NCI-H2107 treated with DMSO at 0.1 percent for 48 hours (cell line): ENCODE measurements at regions not wholly inside any gene's neighbourhood (a gene's known extent, or its start where the extent isn't known, plus 50 kb on each side); places are given as distances from the start of the nearest gene placed in this dataset.

Source experiments
- DNase-seq: peaks from one replicate; lab custom pipeline; 2025; ENCODE audit not compliant: unreplicated experiment; lab: John Stamatoyannopoulos, UW

- no peak for DNase-seq
Observed at GRCh38 chr5:133882389-133882695, 86.1 kb downstream of the C5orf15 start.

DNA sequence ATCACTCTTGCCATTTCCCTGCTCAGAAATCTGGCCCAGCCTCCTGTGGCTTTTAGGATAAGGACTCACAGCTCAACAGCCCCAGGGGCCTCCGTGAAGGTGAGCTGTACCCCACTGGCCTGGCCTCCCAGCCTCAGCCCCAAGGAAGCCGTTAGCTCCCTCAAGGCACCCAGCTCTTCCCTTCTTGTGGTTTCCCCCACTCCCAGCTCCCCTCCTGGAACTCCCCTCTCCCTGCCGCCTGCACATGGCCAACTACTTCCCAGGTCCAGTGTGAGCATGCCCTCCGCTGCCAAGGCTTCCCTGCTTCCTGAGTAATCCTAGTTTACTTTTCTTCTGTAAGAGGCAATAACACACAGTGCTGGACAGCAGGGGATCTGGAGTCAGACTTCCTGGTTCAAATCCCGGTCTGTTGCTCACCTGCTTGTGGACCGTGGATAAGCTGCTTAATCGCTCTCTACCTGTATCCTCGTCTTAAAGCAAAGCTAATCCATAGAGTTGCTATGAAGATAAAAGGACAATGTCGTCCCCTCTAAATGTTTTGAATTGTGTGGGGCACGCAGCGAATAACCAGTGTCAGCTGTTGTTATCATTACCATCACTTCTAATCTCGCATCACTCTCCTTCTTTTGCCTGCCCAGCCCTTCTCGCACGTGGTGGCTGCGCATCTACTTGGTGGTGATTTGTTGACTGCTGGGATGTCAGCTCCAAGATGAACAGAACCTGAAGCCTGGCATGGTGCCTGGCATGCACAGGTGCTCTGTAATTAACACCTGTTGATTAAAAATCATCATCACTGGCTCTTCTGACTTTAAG, 86.6 kb downstream of the C5orf15 start:
- DNase-seq: no peak

DNA sequence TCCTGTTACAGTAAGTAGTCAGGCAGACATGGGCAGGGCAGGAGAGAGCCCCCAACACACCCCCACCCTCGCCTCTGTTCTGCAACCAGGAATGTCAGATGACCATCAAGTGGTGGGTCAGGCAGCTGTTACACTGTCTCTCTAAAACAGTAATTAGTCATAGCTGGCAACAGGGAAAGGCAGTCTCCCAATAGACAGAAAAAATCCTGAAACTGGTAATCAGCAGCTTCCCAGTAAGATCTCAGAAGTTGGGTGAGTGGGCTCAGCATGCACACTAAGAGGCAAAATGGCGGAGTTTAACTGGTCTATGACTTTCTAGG, 90.2 kb downstream of the C5orf15 start:
- DNase-seq: no peak

GRCh38 chr5:133877351-133878235, 90.8 kb downstream of the C5orf15 start:
- no peak for DNase-seq

GRCh38 chr5:133876266-133876665, 92.2 kb downstream of the C5orf15 start:
- no peak for DNase-seq

- no peak for DNase-seq
Observed at GRCh38 chr5:133875179-133875578, 93.2 kb downstream of the C5orf15 start.

DNA sequence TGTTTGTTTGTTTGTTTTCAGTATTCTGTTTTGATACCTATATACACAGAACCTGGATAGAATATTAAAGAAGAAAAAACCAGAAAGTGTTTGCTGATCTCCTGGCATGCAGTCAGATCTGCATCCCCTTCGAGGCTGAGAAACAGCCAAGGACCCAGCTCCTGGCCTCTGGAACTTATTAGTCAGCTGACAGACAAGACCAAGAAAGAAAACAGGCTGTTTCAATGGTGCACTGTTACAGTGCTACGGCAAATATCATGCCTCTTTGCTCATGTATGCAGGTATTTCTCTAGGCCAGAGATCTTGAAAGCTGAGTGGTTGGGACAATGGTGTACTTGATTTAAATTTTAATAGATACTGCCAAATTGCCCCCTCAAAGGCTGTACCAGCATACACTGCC, 95.0 kb downstream of the C5orf15 start:
- DNase-seq: no peak

DNA sequence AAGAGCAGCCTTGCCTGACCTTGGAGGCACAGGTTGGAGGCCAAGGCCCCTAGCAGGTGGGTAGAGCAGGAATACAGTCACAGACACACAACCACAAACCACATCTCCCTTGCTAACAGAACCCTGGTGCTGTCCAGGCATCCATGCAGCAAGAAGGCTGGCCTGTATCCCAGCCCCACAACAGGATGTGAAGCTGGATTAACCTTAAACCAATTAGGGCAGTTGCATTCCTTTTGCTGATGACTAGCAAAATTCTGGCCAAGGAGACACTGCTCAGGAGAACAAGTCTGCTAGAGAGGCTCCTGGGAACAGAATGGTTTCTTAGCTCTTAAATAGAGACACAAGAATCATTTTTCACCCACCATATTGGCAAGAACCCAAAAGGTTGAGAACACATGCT, 97.8 kb downstream of the C5orf15 start:
- DNase-seq: no peak

GRCh38 chr5:133869519-133870335, 98.7 kb downstream of the C5orf15 start:
- no peak for DNase-seq

DNA sequence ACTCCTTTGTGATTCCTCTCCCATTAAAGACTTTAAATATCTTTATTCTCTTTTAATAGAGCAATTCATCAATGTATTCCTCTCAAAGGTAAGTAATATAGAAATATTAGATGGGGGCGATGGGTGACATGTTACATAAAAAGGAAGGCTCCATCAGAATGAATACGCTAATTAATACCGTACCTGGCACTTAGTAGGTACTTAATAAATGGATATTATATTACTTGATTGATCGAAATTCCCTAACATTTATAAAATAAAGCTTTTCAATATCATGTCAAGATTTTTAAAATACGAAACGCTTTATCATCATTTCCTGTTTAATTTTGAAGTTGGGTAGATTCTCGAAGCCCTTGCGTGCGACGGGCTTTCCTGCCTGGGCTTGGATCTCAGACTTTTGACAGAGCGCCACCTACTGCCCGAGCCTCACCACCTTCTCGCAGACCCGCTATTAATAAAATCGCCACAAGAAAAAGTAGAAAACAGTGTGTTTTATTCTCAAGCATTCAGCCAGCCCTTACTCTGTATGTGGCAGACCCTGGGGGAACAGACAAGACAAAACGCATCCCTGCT, 99.4 kb downstream of the C5orf15 start:
- DNase-seq: peak; percentile 36

DNA sequence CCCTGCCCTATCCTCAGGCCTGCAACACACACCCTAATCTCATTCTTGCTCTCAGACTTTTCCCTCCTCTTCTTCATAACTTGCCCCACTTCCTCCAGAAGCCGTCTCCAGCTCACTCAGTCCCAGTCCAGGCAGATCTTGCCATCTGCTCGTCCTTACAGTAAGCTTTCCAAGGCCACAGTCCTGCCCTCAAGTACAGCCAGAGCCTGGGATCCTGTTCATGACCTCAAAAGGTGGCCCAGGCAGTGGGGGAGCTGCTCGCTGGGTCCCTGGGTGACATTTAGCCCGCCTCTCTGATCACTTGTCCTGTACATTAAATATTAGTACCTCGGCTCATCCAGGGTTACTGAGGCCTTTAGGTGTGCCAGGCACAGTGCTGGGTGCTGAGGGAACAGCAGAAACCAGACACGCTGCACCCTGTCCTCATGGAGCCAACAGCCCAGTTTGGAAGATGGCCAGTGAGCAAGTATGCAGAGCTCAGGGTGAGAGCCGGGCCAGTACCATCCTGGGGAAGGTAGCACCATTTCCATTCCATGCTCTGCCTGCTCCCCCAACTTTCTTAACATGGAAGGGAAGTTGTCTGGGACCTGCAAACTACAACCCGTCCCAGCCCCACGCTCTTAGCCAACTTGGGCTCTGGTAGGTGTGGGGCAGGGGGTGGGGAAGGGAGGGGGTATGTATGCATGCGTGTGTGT, 100.4 kb downstream of the C5orf15 start:
- DNase-seq: no peak

DNA sequence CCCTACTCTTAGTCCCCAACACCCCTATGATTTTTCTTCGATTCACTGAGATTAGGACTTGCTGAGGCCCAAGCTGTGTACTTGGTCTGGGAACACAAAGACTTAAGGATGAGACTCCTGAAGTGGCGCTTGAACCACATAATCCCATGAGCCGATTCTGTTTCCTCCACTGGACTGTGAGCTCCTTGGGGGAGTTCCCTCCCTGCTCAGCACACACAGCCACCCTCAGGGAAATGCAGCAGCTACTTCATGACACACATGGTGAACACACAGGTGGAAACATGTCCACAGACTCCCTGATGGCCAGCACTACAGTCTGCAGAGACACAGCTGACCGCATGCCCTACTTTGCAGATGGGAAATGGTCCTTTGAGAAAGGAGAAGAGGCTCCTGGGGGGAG, 101.1 kb downstream of the C5orf15 start:
- no peak for DNase-seq

DNA sequence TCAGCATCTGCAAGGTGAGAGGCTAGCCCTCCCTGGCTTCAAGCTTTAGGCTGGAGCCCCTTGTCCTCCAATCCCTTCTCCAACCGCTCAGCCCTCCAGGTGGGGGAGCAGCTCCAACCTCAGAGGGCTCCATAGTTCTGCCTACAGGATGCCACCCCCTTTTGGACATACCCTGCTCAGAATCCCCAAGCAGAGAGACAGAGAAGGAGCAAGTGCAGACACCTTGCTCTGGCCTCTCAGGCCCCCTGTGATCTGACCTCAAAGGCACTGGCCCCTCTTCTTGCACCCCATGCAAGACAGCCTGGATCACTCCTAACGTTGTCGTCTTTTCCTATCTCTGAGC, 101.6 kb downstream of the C5orf15 start:
- DNase-seq: no peak

- no peak for DNase-seq
Observed at GRCh38 chr5:133866160-133866902, 102.1 kb downstream of the C5orf15 start.

DNA sequence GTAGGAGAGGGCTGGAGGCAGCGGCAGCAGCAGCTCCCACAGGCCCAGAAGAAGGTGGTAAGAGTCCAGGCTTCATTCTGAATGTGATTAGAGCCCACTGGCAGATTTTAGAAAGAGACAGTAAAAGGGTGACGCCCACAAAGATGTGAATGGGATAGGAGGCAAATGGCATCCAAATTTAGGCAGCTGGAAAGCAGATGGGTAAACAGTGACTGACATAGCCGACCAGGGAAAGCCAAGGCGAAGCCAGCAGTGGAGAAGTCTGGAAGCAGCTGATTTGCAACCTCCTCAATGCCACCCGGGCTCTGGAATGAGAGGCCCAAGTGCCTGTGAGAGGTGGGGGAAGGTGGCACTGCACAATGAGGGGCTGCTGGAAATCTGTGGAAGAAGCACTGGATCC, 103.3 kb downstream of the C5orf15 start:
- no peak for DNase-seq

- DNase-seq: no peak
Observed at GRCh38 chr5:133864711-133865110, 103.7 kb downstream of the C5orf15 start.

GRCh38 chr5:133863857-133864585, 104.4 kb downstream of the C5orf15 start:
- DNase-seq: no peak

- DNase-seq: no peak
Observed at GRCh38 chr5:133861161-133861737, 107.2 kb downstream of the C5orf15 start.

DNA sequence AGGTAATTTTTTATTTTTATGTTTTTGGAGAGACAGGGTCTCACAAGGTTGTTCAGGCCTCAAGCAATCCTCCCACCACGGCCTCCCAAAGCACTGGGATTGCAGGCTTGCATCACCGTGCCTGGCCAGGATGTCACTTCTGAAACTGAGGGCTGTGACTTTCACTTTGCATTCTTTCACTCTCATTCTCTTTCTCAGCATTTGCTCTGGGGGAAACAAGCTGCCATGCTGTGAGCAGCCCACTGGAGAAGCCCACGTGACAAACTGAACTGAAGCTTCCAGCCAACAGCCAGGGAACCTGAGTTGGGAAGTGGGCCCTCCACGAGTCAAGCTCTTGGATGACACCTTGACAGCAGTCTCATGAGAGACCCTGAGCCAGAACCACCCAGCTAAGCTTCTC, 109.4 kb downstream of the C5orf15 start:
- no peak for DNase-seq
